GM12875 (cell line): ENCODE measurements at regions not wholly inside any gene's neighbourhood (a gene's known extent, or its start where the extent isn't known, plus 50 kb on each side); places are given as distances from the start of the nearest gene placed in this dataset.

Experiments used
- H3K4me3 ChIP-seq: one replicate; pipeline ENCODE4 v1.5.1; 2011; ENCODE audit warnings: low read depth, low read length, control low read depth
- CTCF ChIP-seq: IDR thresholded peaks from 2 replicates; pipeline ENCODE4 v1.5.1; 2011; ENCODE audit warnings: low read depth, mild to moderate bottlenecking, control low read depth, inconsistent platforms, low read length, moderate library complexity, borderline replicate concordance; ENCODE audit not compliant: insufficient read depth

- no peak overlapping the region for H3K4me3 ChIP-seq
- TF ChIP-seq CTCF: no peak
These were observed 405.5 kb upstream of the TPM1 start for GRCh38 chr15:62636823-62637573.

- no peak overlapping the region for H3K4me3 ChIP-seq
- no peak for TF ChIP-seq CTCF
These were observed 405.0 kb upstream of the TPM1 start for GRCh38 chr15:62637574-62637897.

GRCh38 chr15:62637950-62638619, 404.5 kb upstream of the TPM1 start:
- TF ChIP-seq CTCF: no peak
- H3K4me3 ChIP-seq: no peak overlapping the region

- TF ChIP-seq CTCF: no peak
- no peak overlapping the region for H3K4me3 ChIP-seq
These were observed 403.1 kb upstream of the TPM1 start for GRCh38 chr15:62639432-62639831.

GRCh38 chr15:62639906-62640605, 402.5 kb upstream of the TPM1 start:
- H3K4me3 ChIP-seq: no peak overlapping the region
- TF ChIP-seq CTCF: no peak

- no peak overlapping the region for H3K4me3 ChIP-seq
- no peak for TF ChIP-seq CTCF
These were observed 400.7 kb upstream of the TPM1 start for GRCh38 chr15:62641825-62642224.
